Calu3 (cell line): ENCODE measurements at regions not wholly inside any gene's neighbourhood (a gene's known extent, or its start where the extent isn't known, plus 50 kb on each side); places are given as distances from the start of the nearest gene placed in this dataset.

Experiments used
- BruUV-seq: library from RNA; stranded (reverse); fragments of 400-500 nt; replicated peaks from 2 replicates; lab custom pipeline; 2021; lab: Mats Ljungman, UMichigan
- CTCF ChIA-PET: fragments of 300-600 bp; sonication (Branson Sonifier 250); formaldehyde crosslinking; loops from one replicate; lab custom pipeline; 2022; ENCODE audit warnings: antibody characterized with exemption; lab: Charles Lee
- DNase-seq: peaks from one replicate; pipeline ENCODE4 v3.0.0; 2022
- H3K27ac Mint-ChIP-seq: one replicate; pipeline ENCODE4 v1.8.0; 2022; ENCODE audit warnings: mixed read lengths; ENCODE audit not compliant: unreplicated experiment
- H3K27me3 Mint-ChIP-seq: one replicate; pipeline ENCODE4 v1.8.0; 2022; ENCODE audit warnings: mixed read lengths; ENCODE audit not compliant: unreplicated experiment
- H3K36me3 Mint-ChIP-seq: one replicate; pipeline ENCODE4 v1.8.0; 2022; ENCODE audit warnings: mild to moderate bottlenecking, moderate library complexity, mixed read lengths; ENCODE audit not compliant: insufficient read depth, unreplicated experiment
- H3K4me1 Mint-ChIP-seq: one replicate; pipeline ENCODE4 v1.8.0; 2022; ENCODE audit warnings: mild to moderate bottlenecking, low read depth, mixed read lengths; ENCODE audit not compliant: unreplicated experiment
- H3K4me3 Mint-ChIP-seq: one replicate; pipeline ENCODE4 v1.8.0; 2022; ENCODE audit warnings: mild to moderate bottlenecking, low read depth, moderate library complexity, mixed read lengths; ENCODE audit not compliant: unreplicated experiment
- H3K9me3 Mint-ChIP-seq: one replicate; pipeline ENCODE4 v1.8.0; 2022; ENCODE audit warnings: low read depth, mixed read lengths; ENCODE audit not compliant: unreplicated experiment
- intact Hi-C: fragments of 100-400 bp; cut with micrococcal nuclease; formaldehyde crosslinking; loops from one replicate; pipeline ENCODE4 v1.10.0; 2022; ENCODE audit not compliant: unreplicated experiment
- TF ChIP-seq, protein P1 (sequence below): fragments of 200-600 bp; IDR thresholded peaks from one replicate; pipeline ENCODE4 v1.8.0; 2022; ENCODE audit warnings: antibody characterized with exemption; ENCODE audit not compliant: unreplicated experiment

GRCh38 chr4:184289179-184289535 lies 71.5 kb upstream of the ENPP6 start:
- H3K27me3 Mint-ChIP-seq = no peaks in the 10 kb centered on the region
- CTCF ChIA-PET = no interaction called here
- intact Hi-C loops = loop anchor here (2.0 kb wide), 1 partner anchor 186 kb away; the partner anchor contains the start of gene IRF2
- H3K27ac Mint-ChIP-seq = peak overlapping the region; percentile 87
- peaks cover 11% of the 10 kb centered on the region for H3K36me3 Mint-ChIP-seq
- H3K4me1 Mint-ChIP-seq = peaks cover 22% of the 10 kb centered on the region
- no peaks in the 10 kb centered on the region for H3K9me3 Mint-ChIP-seq
- TF ChIP-seq, protein P1, sequence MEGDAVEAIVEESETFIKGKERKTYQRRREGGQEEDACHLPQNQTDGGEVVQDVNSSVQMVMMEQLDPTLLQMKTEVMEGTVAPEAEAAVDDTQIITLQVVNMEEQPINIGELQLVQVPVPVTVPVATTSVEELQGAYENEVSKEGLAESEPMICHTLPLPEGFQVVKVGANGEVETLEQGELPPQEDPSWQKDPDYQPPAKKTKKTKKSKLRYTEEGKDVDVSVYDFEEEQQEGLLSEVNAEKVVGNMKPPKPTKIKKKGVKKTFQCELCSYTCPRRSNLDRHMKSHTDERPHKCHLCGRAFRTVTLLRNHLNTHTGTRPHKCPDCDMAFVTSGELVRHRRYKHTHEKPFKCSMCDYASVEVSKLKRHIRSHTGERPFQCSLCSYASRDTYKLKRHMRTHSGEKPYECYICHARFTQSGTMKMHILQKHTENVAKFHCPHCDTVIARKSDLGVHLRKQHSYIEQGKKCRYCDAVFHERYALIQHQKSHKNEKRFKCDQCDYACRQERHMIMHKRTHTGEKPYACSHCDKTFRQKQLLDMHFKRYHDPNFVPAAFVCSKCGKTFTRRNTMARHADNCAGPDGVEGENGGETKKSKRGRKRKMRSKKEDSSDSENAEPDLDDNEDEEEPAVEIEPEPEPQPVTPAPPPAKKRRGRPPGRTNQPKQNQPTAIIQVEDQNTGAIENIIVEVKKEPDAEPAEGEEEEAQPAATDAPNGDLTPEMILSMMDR = no peak
- no peak overlapping the region for H3K4me3 Mint-ChIP-seq
- DNase-seq = no peak
- no TSS peak for BruUV-seq

DNA sequence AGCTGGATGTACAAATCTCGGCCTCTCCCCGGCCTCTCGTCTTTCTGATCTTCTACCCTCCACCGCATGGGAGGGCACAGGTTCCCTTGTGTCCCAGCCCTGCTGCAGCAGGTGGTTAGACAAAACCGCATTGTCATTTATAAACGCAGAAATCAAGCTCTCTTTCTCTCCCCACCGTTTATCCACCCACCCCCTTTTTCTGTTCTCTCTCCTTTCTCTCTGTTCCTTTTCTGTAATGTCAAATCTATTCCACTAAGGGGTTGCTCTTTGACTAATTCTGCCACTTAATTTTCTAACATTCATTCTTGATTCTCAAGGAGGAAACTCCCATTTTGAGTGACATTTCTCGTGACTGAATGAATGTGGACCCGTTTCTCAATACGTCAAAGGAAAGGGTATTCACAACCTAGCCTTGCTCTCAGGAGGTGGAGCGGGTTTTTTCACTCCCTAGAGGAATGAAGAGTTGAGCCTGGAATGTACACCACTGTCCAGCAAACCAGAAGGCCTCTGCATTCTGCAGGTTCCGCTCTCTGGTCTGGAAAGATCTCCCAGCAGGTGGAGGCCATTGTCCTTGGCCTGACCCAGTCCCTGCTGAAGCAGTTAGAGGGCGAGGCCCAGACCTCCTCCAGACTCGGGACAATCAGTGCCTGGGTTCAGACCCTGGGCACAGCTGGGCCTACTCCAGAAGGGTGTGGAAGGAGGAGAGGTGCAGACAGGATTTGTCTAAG lies 70.9 kb upstream of the ENPP6 start:
- CTCF ChIA-PET = interaction anchor here (0.8 to 1.5 kb wide), 7 partner anchors 23 to 252 kb away, joined by 3 to 7 read pairs (median 4); no protein-coding TSS in a partner anchor
- TF ChIP-seq, protein P1 = no peak
- no peaks in the 10 kb centered on the region for H3K9me3 Mint-ChIP-seq
- intact Hi-C loops = loop anchor here (2.0 kb wide), 1 partner anchor 186 kb away; the partner anchor contains the start of gene IRF2
- peak overlapping the region; percentile 87 for H3K27ac Mint-ChIP-seq
- peak overlapping the region; percentile 62 for H3K4me3 Mint-ChIP-seq
- H3K27me3 Mint-ChIP-seq = no peaks in the 10 kb centered on the region
- H3K36me3 Mint-ChIP-seq = peaks cover 11% of the 10 kb centered on the region
- DNase-seq = no peak
- BruUV-seq = no TSS peak
- peaks cover 22% of the 10 kb centered on the region for H3K4me1 Mint-ChIP-seq

- CTCF ChIA-PET = interaction anchor here (0.6 to 1.5 kb wide), 8 partner anchors 22 to 259 kb away, joined by 3 to 7 read pairs (median 4); no protein-coding TSS in a partner anchor
- TF ChIP-seq, protein P1 = no peak
- peak overlapping the region; percentile 62 for H3K4me3 Mint-ChIP-seq
- peaks cover 11% of the 10 kb centered on the region for H3K36me3 Mint-ChIP-seq
- H3K4me1 Mint-ChIP-seq = peaks cover 22% of the 10 kb centered on the region
- H3K9me3 Mint-ChIP-seq = no peaks in the 10 kb centered on the region
- no TSS peak for BruUV-seq
- intact Hi-C loops = loop anchor here (1.0 to 2.0 kb wide), 3 partner anchors 99 to 251 kb away; partner anchors contain the start of gene IRF2
- peak overlapping the region; percentile 87 for H3K27ac Mint-ChIP-seq
- peak; percentile 66 for DNase-seq
- H3K27me3 Mint-ChIP-seq = no peaks in the 10 kb centered on the region
These were observed 70.1 kb upstream of the ENPP6 start for GRCh38 chr4:184287697-184288255.

GRCh38 chr4:184286358-184286757 lies 68.7 kb upstream of the ENPP6 start:
- H3K4me3 Mint-ChIP-seq = no peak overlapping the region
- TF ChIP-seq, protein P1 = no peak
- no peak for DNase-seq
- H3K9me3 Mint-ChIP-seq = no peaks in the 10 kb centered on the region
- peaks cover 11% of the 10 kb centered on the region for H3K36me3 Mint-ChIP-seq
- BruUV-seq = no TSS peak
- peaks cover 22% of the 10 kb centered on the region for H3K4me1 Mint-ChIP-seq
- no peaks in the 10 kb centered on the region for H3K27me3 Mint-ChIP-seq
- CTCF ChIA-PET = no interaction called here
- intact Hi-C loops = no loop called here
- no peak overlapping the region for H3K27ac Mint-ChIP-seq
